Dermis blood vessel endothelial cell (primary cell): ENCODE measurements at regions not wholly inside any gene's neighbourhood (a gene's known extent, or its start where the extent isn't known, plus 50 kb on each side); places are given as distances from the start of the nearest gene placed in this dataset.

Source experiments
- DNase-seq: peaks from one replicate; pipeline ENCODE4 v3.0.0; 2010

- DNase-seq, result no peak
Measured at GRCh38 chr17:79539944-79540705, 70.7 kb downstream of the RBFOX3 start.

- DNase-seq, result no peak
Measured at GRCh38 chr17:79538291-79538690, 72.6 kb downstream of the RBFOX3 start.

GRCh38 chr17:79537686-79538085 is 73.2 kb downstream of the RBFOX3 start:
- DNase-seq, result no peak

GRCh38 chr17:79537061-79537460 is 73.8 kb downstream of the RBFOX3 start:
- no peak for DNase-seq

GRCh38 chr17:79536212-79536840 is 74.5 kb downstream of the RBFOX3 start:
- no peak for DNase-seq

GRCh38 chr17:79535728-79536025 is 75.2 kb downstream of the RBFOX3 start:
- no peak for DNase-seq

GRCh38 chr17:79534851-79535727 is 75.8 kb downstream of the RBFOX3 start:
- no peak for DNase-seq

- no peak for DNase-seq
Measured at GRCh38 chr17:79534111-79534510, 76.7 kb downstream of the RBFOX3 start.

GRCh38 chr17:79533116-79533515 is 77.7 kb downstream of the RBFOX3 start:
- DNase-seq, result no peak

GRCh38 chr17:79532107-79532790 is 78.6 kb downstream of the RBFOX3 start:
- DNase-seq, result no peak

GRCh38 chr17:79531191-79532095 is 79.4 kb downstream of the RBFOX3 start:
- DNase-seq, result no peak

- no peak for DNase-seq
Measured at GRCh38 chr17:79530361-79531105, 80.3 kb downstream of the RBFOX3 start.

- no peak for DNase-seq
Measured at GRCh38 chr17:79529661-79530081, 81.2 kb downstream of the RBFOX3 start.

GRCh38 chr17:79528592-79529125 is 82.2 kb downstream of the RBFOX3 start:
- DNase-seq, result no peak

GRCh38 chr17:79527306-79527705 is 83.5 kb downstream of the RBFOX3 start:
- no peak for DNase-seq

- DNase-seq, result no peak
Measured at GRCh38 chr17:79525793-79526677, 84.8 kb downstream of the RBFOX3 start.

GRCh38 chr17:79524213-79525187 is 86.4 kb downstream of the RBFOX3 start:
- no peak for DNase-seq

GRCh38 chr17:79522414-79522813 is 88.4 kb downstream of the RBFOX3 start:
- DNase-seq, result no peak

- DNase-seq, result no peak
Measured at GRCh38 chr17:79521225-79521624, 89.6 kb downstream of the RBFOX3 start.
